H1 (cell line): ENCODE measurements at regions not wholly inside any gene's neighbourhood (a gene's known extent, or its start where the extent isn't known, plus 50 kb on each side); places are given as distances from the start of the nearest gene placed in this dataset.

Experiments
- BACH1 ChIP-seq: IDR thresholded peaks from 2 replicates; pipeline ENCODE4 v1.6.1; 2012; ENCODE audit warnings: low read length, improper control_type of control experiment
- CHD1 ChIP-seq: IDR thresholded peaks from 2 replicates; pipeline ENCODE4 v1.6.1; 2012; ENCODE audit warnings: low read depth, low read length, improper control_type of control experiment
- CREB1 ChIP-seq: IDR thresholded peaks from 2 replicates; pipeline ENCODE4 v1.6.1; 2012; ENCODE audit warnings: inconsistent platforms
- HDAC2 ChIP-seq, 2 experiments: fragments of 300-600 bp in 1 of 2; sonication (generic) in 1 of 2; IDR thresholded peaks; 2 replicates each; pipeline ENCODE4 v1.6.1; 2011 to 2012; ENCODE audit warnings: low read depth in 2 of 2, low read length in 2 of 2, mild to moderate bottlenecking in 2 of 2, moderate library complexity in 2 of 2, borderline replicate concordance in 1 of 2, inconsistent platforms in 1 of 2
- POLR2AphosphoS5 ChIP-seq: IDR thresholded peaks from 2 replicates; pipeline ENCODE4 v1.6.1; 2011; ENCODE audit warnings: low read depth, low read length
- RBBP5 ChIP-seq: IDR thresholded peaks from 2 replicates; pipeline ENCODE4 v1.7.1; 2012; ENCODE audit warnings: low read depth, mild to moderate bottlenecking, inconsistent platforms, low read length, moderate library complexity, borderline replicate concordance
- SIN3A ChIP-seq, 2 experiments: IDR thresholded peaks in 1 of 2; conservative IDR thresholded peaks in 1 of 2; 2 replicates each; pipeline ENCODE4 v1.6.1; 2011 to 2012; ENCODE audit warnings: low read length in 2 of 2, improper control_type of control experiment in 1 of 2, low read depth in 1 of 2, mild to moderate bottlenecking in 1 of 2
- SP2 ChIP-seq: IDR thresholded peaks from 2 replicates; pipeline ENCODE4 v1.6.1; 2012; ENCODE audit warnings: mild to moderate bottlenecking, low read length, inconsistent platforms
- SP4 ChIP-seq: IDR thresholded peaks from 2 replicates; pipeline ENCODE4 v1.6.1; 2012; ENCODE audit warnings: low read length, inconsistent platforms
- USF2 ChIP-seq: IDR thresholded peaks from 2 replicates; pipeline ENCODE4 v1.6.1; 2011; ENCODE audit warnings: low read length, improper control_type of control experiment
- YY1 ChIP-seq: IDR thresholded peaks from 2 replicates; pipeline ENCODE4 v1.6.1; 2011; ENCODE audit warnings: low read depth, mild to moderate bottlenecking, low read length

GRCh38 chr6:16001158-16001557 lies 127.7 kb upstream of the MYLIP start (continued):
- TF ChIP-seq USF2 (no peak), BACH1 (no peak), SIN3A (conservative IDR thresholded peaks at IDR 0.05 in 1 of 2, IDR thresholded peaks at IDR 0.05 in 1 of 2; ENCODE audit: low read depth in 1 of 2, low read length in 2 of 2) (no peak), RBBP5 (no peak), SP4 (no peak), YY1 (no peak), CREB1 (no peak), SP2 (no peak), HDAC2 (IDR thresholded peaks at IDR 0.05; ENCODE audit: borderline replicate concordance in 1 of 2, low read depth in 2 of 2, low read length in 2 of 2) (no peak), CHD1 (no peak), POLR2AphosphoS5 (no peak)
